HCT116 (cell line): ENCODE measurements at regions not wholly inside any gene's neighbourhood (a gene's known extent, or its start where the extent isn't known, plus 50 kb on each side); places are given as distances from the start of the nearest gene placed in this dataset.

Source experiments
- ATAC-seq: fragments of 200-7000 bp; cut with Tn5 transposase; 2 replicates; pipeline ENCODE4 v1.9.1; 2020; ENCODE audit warnings: mild to moderate bottlenecking, moderate library complexity
- BruUV-seq: library from RNA; stranded (reverse); fragments of 400-500 nt; replicated peaks from 2 replicates; lab custom pipeline; 2021; lab: Mats Ljungman, UMichigan
- CTCF ChIA-PET: fragments of 300-600 bp; sonication (Branson Sonifier 250); formaldehyde crosslinking; loops from one replicate; lab custom pipeline; 2021; ENCODE audit warnings: antibody characterized with exemption; lab: Charles Lee
- POLR2A ChIA-PET: fragments of 300-600, 350-600 bp; sonication (Branson Sonifier 250); formaldehyde crosslinking; loops from one replicate; lab custom pipeline; 2021; ENCODE audit warnings: antibody characterized with exemption; lab: Charles Lee
- RAD21 ChIA-PET, 2 experiments: fragments of 300-600 bp; sonication (Branson Sonifier 250); formaldehyde crosslinking; loops; one replicate each; lab custom pipeline; 2023; ENCODE audit warnings: low total read pairs in 2 of 2; ENCODE audit not compliant: uncharacterized antibody in 2 of 2, unreplicated experiment in 2 of 2, low non-redundant PET in 1 of 2; lab: Charles Lee
- DNase-seq: peaks from one replicate; pipeline ENCODE4 v3.0.0-alpha.2; 2010; ENCODE audit warnings: low read depth, low spot score
- H2AFZ ChIP-seq: fragments of 200-600 bp; shearing (Covaris generic), sonication (generic); 2 replicates; pipeline ENCODE4 v1.6.1; 2017; ENCODE audit warnings: low read depth, mixed run types, mixed read lengths, antibody characterized with exemption, low read length; ENCODE audit not compliant: poor library complexity, severe bottlenecking
- H3K27ac ChIP-seq: 2 replicates; pipeline ENCODE4 v1.5.1; 2012; ENCODE audit warnings: low read depth, low read length
- H3K27me3 ChIP-seq: fragments of 200-600 bp; sonication (generic); 2 replicates; pipeline ENCODE4 v1.6.1; 2016; ENCODE audit warnings: mixed run types, low read length, mixed read lengths; ENCODE audit not compliant: insufficient read depth
- H3K36me3 ChIP-seq, 2 experiments: fragments of 200-500 bp in 1 of 2; fragments of 200-600 bp in 1 of 2; sonication (Bioruptor generic) in 1 of 2; sonication (generic) in 1 of 2; 2 replicates each; pipeline versions ENCODE4 v1.5.1 to v1.6.1; 2014 to 2016; ENCODE audit warnings: low read length in 2 of 2, inconsistent platforms in 1 of 2, mixed read lengths in 1 of 2, mixed run types in 1 of 2; ENCODE audit not compliant: insufficient read depth in 2 of 2, control insufficient read depth in 1 of 2
- H3K4me1 ChIP-seq, 2 experiments: fragments of 200-600 bp in 1 of 2; sonication (generic) in 1 of 2; 2 replicates each; pipeline versions ENCODE4 v1.5.1 to v1.6.1; 2012 to 2017; ENCODE audit warnings: low read length in 2 of 2, inconsistent platforms in 1 of 2, mild to moderate bottlenecking in 1 of 2, mixed read lengths in 1 of 2, mixed run types in 1 of 2, moderate library complexity in 1 of 2; ENCODE audit not compliant: insufficient read depth in 2 of 2, control insufficient read depth in 1 of 2
- H3K4me2 ChIP-seq: fragments of 200-600 bp; sonication (generic); 2 replicates; pipeline ENCODE4 v1.6.1; 2017; ENCODE audit warnings: mixed run types, low read length, mixed read lengths
- H3K4me3 ChIP-seq, 2 experiments: fragments of 200-600 bp in 1 of 2; sonication (generic) in 1 of 2; replicated peaks in 1 of 2; 2 replicates each; pipeline ENCODE4 v1.5.1; 2011 to 2016; ENCODE audit warnings: low read length in 2 of 2, control low read depth in 1 of 2, low read depth in 1 of 2, mild to moderate bottlenecking in 1 of 2, mixed read lengths in 1 of 2, mixed run types in 1 of 2
- H3K79me2 ChIP-seq: fragments of 200-600 bp; sonication (generic); 2 replicates; pipeline ENCODE4 v1.6.1; 2017; ENCODE audit warnings: mild to moderate bottlenecking, mixed run types, low read length, moderate library complexity, mixed read lengths; ENCODE audit not compliant: insufficient read depth
- H3K9ac ChIP-seq: fragments of 200-600 bp; sonication (generic); 2 replicates; pipeline ENCODE4 v1.6.1; 2016; ENCODE audit warnings: low read length, mixed read lengths
- H3K9me2 ChIP-seq: fragments of 200-600 bp; sonication (generic), shearing (Covaris generic); 2 replicates; pipeline ENCODE4 v1.6.1; 2017; ENCODE audit warnings: mixed run types, mild to moderate bottlenecking, moderate library complexity; ENCODE audit not compliant: insufficient read depth
- H3K9me3 ChIP-seq, 2 experiments: fragments of 200-500 bp in 1 of 2; fragments of 200-600 bp in 1 of 2; sonication (Bioruptor generic) in 1 of 2; sonication (generic) in 1 of 2; 2 replicates each; pipeline ENCODE4 v1.6.1; 2014 to 2017; ENCODE audit warnings: low read length in 2 of 2, mixed read lengths in 2 of 2, inconsistent platforms in 1 of 2, low read depth in 1 of 2, mild to moderate bottlenecking in 1 of 2, mixed run types in 1 of 2, moderate library complexity in 1 of 2; ENCODE audit not compliant: control insufficient read depth in 1 of 2, insufficient read depth in 1 of 2
- H4K20me1 ChIP-seq: fragments of 200-600 bp; sonication (generic), shearing (Covaris generic); 2 replicates; pipeline ENCODE4 v1.6.1; 2017; ENCODE audit warnings: mixed run types, mild to moderate bottlenecking, moderate library complexity; ENCODE audit not compliant: insufficient read depth
- CBX3 ChIP-seq: IDR thresholded peaks from 2 replicates; pipeline ENCODE4 v1.6.1; 2012; ENCODE audit warnings: low read depth
- CEBPB ChIP-seq: IDR thresholded peaks from 2 replicates; pipeline ENCODE4 v1.6.1; 2012; ENCODE audit warnings: low read depth
- EGR1 ChIP-seq: IDR thresholded peaks from 2 replicates; pipeline ENCODE4 v1.6.1; 2012; ENCODE audit warnings: low read depth
- ELF1 ChIP-seq: IDR thresholded peaks from 2 replicates; pipeline ENCODE4 v1.6.1; 2012; ENCODE audit warnings: low read depth, borderline replicate concordance
- EZH2phosphoT487 ChIP-seq: fragments of 200-600 bp; IDR thresholded peaks from 2 replicates; pipeline ENCODE4 v1.6.1; 2018; ENCODE audit warnings: antibody characterized with exemption, borderline replicate concordance
- FOSL1 ChIP-seq: IDR thresholded peaks from 2 replicates; pipeline ENCODE4 v1.6.1; 2012; ENCODE audit warnings: low read depth
- JUND ChIP-seq: IDR thresholded peaks from 2 replicates; pipeline ENCODE4 v1.6.1; 2012
- MAX ChIP-seq: IDR thresholded peaks from 2 replicates; pipeline ENCODE4 v1.6.1; 2012
- POLR2A ChIP-seq: IDR thresholded peaks from 2 replicates; pipeline ENCODE4 v1.7.0; 2011; ENCODE audit warnings: borderline replicate concordance; ENCODE audit not compliant: insufficient read depth, insufficient read length; ENCODE audit errors: extremely low read depth
- POLR2AphosphoS5 ChIP-seq: IDR thresholded peaks from 2 replicates; pipeline ENCODE4 v1.6.1; 2011; ENCODE audit warnings: mild to moderate bottlenecking, low read depth, low read length, moderate library complexity
- RAD21 ChIP-seq: IDR thresholded peaks from 2 replicates; pipeline ENCODE4 v1.6.1; 2012; ENCODE audit warnings: low read depth, mild to moderate bottlenecking
- REST ChIP-seq: IDR thresholded peaks from 2 replicates; pipeline ENCODE4 v1.6.1; 2012; ENCODE audit warnings: low read depth
- SIN3A ChIP-seq: IDR thresholded peaks from 2 replicates; pipeline ENCODE4 v1.6.1; 2012; ENCODE audit warnings: low read depth
- SRF ChIP-seq: IDR thresholded peaks from 2 replicates; pipeline ENCODE4 v1.6.1; 2012; ENCODE audit warnings: low read depth
- TCF7L2 ChIP-seq: IDR thresholded peaks from 2 replicates; pipeline ENCODE4 v1.7.0; 2011; ENCODE audit warnings: borderline replicate concordance, inconsistent platforms; ENCODE audit not compliant: insufficient read depth, insufficient read length; ENCODE audit errors: extremely low read depth
- YY1 ChIP-seq: IDR thresholded peaks from 2 replicates; pipeline ENCODE4 v1.6.1; 2011; ENCODE audit warnings: low read length, low read depth, moderate library complexity, mild to moderate bottlenecking; ENCODE audit not compliant: insufficient replicate concordance; ENCODE audit errors: extremely low read depth
- ZNF274 ChIP-seq: fragments of 200-500 bp; sonication (Bioruptor generic); IDR thresholded peaks from 2 replicates; pipeline ENCODE4 v1.6.1; 2014; ENCODE audit warnings: mild to moderate bottlenecking, low read depth, low read length, inconsistent platforms
- intact Hi-C: fragments of 100-400 bp; cut with micrococcal nuclease; formaldehyde crosslinking; loops from 2 replicates; pipeline ENCODE4 v1.10.0; 2022
- TF ChIP-seq, protein P1 (sequence below): IDR thresholded peaks from 2 replicates; pipeline ENCODE4 v1.6.1; 2011; ENCODE audit warnings: mild to moderate bottlenecking, low read length, moderate library complexity; ENCODE audit not compliant: insufficient replicate concordance; ENCODE audit errors: extremely low read depth
- TF ChIP-seq, protein P2 (sequence below): IDR thresholded peaks from 2 replicates; pipeline ENCODE4 v1.6.1; 2012

- ChIA-PET CTCF (no interaction called here), RAD21 (no interaction called here), POLR2A (no interaction called here)
- no peak overlapping the region for H3K4me2 ChIP-seq
- no peaks in the 10 kb centered on the region for H3K9me3 ChIP-seq
- no peaks in the 10 kb centered on the region for H4K20me1 ChIP-seq
- no peak overlapping the region for H3K9ac ChIP-seq
- ATAC-seq, result no peak
- peaks cover 12 to 38% of the 10 kb centered on the region in 2 experiments; a peak in 2 of 4 replicates for H3K4me1 ChIP-seq
- no TSS peak for BruUV-seq
- TF ChIP-seq ELF1 (no peak), SIN3A (no peak), POLR2AphosphoS5 (no peak), CBX3 (no peak), CEBPB (no peak), YY1 (no peak), JUND (no peak), MAX (no peak), RAD21 (no peak), SRF (no peak), TCF7L2 (no peak), REST (no peak), FOSL1 (no peak), EGR1 (no peak), EZH2phosphoT487 (no peak), POLR2A (no peak), ZNF274 (no peak)
- TF ChIP-seq, protein P1, sequence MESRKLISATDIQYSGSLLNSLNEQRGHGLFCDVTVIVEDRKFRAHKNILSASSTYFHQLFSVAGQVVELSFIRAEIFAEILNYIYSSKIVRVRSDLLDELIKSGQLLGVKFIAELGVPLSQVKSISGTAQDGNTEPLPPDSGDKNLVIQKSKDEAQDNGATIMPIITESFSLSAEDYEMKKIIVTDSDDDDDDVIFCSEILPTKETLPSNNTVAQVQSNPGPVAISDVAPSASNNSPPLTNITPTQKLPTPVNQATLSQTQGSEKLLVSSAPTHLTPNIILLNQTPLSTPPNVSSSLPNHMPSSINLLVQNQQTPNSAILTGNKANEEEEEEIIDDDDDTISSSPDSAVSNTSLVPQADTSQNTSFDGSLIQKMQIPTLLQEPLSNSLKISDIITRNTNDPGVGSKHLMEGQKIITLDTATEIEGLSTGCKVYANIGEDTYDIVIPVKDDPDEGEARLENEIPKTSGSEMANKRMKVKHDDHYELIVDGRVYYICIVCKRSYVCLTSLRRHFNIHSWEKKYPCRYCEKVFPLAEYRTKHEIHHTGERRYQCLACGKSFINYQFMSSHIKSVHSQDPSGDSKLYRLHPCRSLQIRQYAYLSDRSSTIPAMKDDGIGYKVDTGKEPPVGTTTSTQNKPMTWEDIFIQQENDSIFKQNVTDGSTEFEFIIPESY, result no peak
- TF ChIP-seq, protein P2, sequence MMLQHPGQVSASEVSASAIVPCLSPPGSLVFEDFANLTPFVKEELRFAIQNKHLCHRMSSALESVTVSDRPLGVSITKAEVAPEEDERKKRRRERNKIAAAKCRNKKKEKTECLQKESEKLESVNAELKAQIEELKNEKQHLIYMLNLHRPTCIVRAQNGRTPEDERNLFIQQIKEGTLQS, result no peak
- intact Hi-C loops, result no loop called here
- H3K27me3 ChIP-seq, result no peaks in the 10 kb centered on the region
- H3K36me3 ChIP-seq, result no peaks in the 10 kb centered on the region
- DNase-seq, result no peak
- H3K9me2 ChIP-seq, result no peaks in the 10 kb centered on the region
- H3K27ac ChIP-seq, result no peak overlapping the region
- H3K4me3 ChIP-seq, result no peak overlapping the region
- H2AFZ ChIP-seq, result no peak overlapping the region
- no peaks in the 10 kb centered on the region for H3K79me2 ChIP-seq
Observed at GRCh38 chr1:80536461-80536860, 1264.3 kb upstream of the ADGRL2 start.
